ENCODE measurements at regions not wholly inside any gene's neighbourhood (a gene's known extent, or its start where the extent isn't known, plus 50 kb on each side); places are given as distances from the start of the nearest gene placed in this dataset.

GRCh38 chr10:8576911-8577310, 522.4 kb downstream of the GATA3 start:
- no peak for DNase-seq

- no peak for DNase-seq
Measured at GRCh38 chr10:8577686-8578085, 523.2 kb downstream of the GATA3 start.

DNA sequence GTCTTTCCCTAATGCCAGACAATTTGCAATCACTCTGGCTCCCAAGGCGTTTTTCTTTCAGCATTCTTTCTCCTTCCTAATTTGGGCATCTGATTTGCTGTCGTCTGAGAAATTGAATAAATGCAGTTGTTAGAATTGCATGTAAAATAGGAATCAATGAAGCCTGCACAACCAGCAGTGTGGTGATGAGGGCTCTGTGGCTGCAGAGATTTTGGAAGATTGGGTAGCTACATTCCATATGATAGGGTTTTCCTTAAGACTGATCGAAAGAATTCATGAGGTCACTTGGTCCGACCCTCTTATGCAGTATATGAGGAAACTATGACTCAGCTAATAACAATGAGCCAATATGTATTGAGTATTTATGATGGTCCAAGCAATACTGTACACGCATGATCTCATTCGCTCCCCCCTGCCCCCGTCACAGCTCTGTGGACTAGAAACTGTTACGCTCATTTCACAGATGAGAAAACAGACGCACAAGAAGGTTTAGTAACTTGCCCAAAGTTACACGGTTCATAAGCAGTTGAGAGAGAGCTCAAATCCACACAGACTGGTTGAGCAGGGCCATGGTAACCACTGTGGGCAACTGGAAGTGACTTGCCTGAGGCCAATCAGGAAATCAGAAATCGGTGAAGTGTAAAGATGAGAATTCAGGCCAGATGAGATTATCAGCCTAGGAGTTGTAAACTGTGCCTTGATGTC, 527.2 kb downstream of the GATA3 start:
- DNase-seq = no peak

DNA sequence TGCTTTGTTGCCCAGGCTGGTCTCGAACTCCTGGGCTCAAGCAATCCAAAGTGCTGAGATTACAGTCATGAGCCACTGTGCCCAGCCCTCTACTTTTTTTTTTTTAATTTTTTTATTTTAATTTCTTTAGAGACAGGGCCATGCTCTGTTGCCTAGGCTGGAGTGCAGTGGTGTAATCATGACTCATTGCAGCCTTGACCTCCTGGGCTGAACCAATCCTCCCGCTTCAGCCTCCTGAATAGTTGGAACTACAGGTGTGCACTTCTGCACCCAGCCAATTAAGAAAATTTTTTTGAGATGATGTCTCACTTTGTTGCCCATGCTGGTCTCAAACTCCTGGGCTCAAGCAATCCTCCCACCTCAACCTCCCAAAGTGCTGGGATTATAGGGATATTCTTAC, 528.6 kb downstream of the GATA3 start:
- DNase-seq = no peak

- DNase-seq = no peak
Measured at GRCh38 chr10:8584666-8585065, 530.2 kb downstream of the GATA3 start.

- no peak for DNase-seq
Measured at GRCh38 chr10:8586504-8586903, 532.0 kb downstream of the GATA3 start.

- DNase-seq = no peak
Measured at GRCh38 chr10:8588135-8588534, 533.6 kb downstream of the GATA3 start.

GRCh38 chr10:8590518-8590917, 536.0 kb downstream of the GATA3 start:
- no peak for DNase-seq

GRCh38 chr10:8591640-8592039, 537.2 kb downstream of the GATA3 start:
- no peak for DNase-seq

- no peak for DNase-seq
Measured at GRCh38 chr10:8594176-8594575, 539.7 kb downstream of the GATA3 start.

GRCh38 chr10:8594711-8595110, 540.2 kb downstream of the GATA3 start:
- DNase-seq = no peak

GRCh38 chr10:8595140-8595539, 540.7 kb downstream of the GATA3 start:
- DNase-seq = no peak

GRCh38 chr10:8596929-8597472, 542.5 kb downstream of the GATA3 start:
- DNase-seq = no peak

- no peak for DNase-seq
Measured at GRCh38 chr10:8600192-8600591, 545.7 kb downstream of the GATA3 start.

GRCh38 chr10:8602821-8603220, 548.3 kb downstream of the GATA3 start:
- no peak for DNase-seq

GRCh38 chr10:8614054-8614565, 559.6 kb downstream of the GATA3 start:
- no peak for DNase-seq

GRCh38 chr10:8615118-8615517, 560.6 kb downstream of the GATA3 start:
- DNase-seq = no peak

DNA sequence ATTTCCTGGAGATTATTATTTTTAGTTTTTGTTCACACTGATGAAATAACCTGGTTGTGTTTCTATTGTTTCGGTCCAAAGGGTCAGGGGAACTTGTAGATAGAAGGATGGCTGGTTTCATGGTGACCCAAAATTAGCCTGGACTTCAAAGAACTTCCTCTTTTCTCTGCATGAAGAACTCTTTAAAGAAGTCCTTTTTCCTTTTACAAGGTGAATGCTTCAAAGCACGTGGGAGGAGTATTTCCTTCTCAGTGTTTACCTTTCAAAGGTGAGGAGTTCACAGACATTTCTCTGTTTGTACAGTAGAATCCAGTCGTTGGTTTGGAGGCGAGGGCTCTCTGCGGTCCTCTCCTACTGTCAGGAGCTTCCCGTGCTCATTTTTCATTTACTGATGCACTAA, 561.7 kb downstream of the GATA3 start:
- DNase-seq = no peak

DNA sequence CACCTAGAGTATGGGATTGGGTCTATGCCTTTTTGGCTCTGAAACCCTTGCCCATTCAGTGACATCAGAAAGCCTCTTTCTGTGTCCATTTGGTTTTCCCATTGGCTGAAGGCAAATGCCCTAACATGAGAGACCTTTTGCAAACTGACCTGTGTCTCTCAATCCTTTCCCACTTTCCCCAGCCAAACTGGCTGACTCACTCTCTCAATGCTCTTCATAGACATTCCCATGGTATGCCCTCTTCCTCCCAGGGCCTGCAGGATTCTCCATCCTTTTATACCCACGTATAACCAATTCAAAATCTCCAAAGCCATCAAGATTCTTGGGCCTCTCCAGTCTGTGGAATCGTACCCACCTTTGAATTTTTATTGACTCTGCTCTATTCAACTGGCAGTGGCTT, 563.3 kb downstream of the GATA3 start:
- DNase-seq = no peak

- no peak for DNase-seq
Measured at GRCh38 chr10:8618834-8619233, 564.3 kb downstream of the GATA3 start.

DNA sequence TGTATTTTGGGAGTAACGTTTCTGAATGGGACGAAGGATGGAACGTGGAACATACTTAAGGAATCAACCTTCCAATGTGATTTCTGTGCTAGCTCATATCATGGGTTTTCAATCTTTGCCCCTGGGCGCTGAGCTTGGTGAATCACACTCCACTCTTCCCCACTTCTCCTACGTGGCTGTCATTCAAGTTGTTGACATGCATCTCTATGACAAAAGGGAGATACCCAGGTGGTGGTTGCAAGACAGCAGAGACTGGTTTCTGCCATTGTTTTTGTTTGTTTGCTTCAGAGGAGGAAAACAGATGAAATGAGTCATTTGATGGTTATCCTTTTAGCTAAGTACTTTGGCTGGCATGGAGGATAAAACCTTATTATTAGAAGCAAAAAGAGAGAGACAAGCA, 573.9 kb downstream of the GATA3 start:
- DNase-seq = no peak

- no peak for DNase-seq
Measured at GRCh38 chr10:8633909-8634308, 579.4 kb downstream of the GATA3 start.

DNA sequence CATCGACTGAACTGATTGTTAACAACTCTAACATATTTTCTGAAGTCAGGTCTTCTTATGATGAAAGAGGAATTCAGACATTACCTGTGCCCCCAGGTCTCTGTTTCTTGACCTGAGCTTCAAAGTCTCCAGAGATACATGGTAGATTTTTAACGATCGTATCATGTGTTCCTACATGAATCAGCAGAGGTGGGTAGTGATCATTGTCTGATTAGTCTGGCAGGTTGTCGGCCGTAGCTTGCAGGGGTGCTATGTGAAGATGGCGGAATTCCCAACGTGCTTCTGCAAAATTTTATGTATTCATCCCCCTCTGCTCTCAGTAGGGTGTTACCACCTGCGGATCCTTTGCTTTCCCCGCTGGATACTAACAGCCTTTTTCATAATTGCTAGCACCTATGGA, 581.9 kb downstream of the GATA3 start:
- DNase-seq = no peak

DNA sequence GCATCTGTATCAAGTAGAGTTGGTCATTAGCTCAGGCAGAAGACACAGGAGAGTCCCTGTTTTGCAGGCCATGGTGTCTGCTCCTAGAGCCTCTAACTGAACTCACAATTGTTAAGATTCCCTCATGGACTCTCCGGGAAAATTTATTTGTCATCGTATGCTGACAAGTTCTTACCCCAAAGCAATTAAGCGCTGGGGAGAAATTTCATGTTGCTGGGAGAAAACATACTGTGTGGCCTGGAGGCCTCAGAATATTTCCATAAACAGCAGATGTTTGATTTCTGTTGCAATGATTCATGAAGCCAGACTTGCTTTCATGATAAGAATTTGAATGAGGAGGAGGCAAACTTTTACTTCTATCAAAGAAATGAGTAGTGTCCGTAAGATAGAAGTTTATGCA, 583.2 kb downstream of the GATA3 start:
- DNase-seq = no peak

- DNase-seq = no peak
Measured at GRCh38 chr10:8638088-8638672, 583.7 kb downstream of the GATA3 start.

Data from SW 1271 (cell line).